HG02840 (cell line): ENCODE measurements at regions not wholly inside any gene's neighbourhood (a gene's known extent, or its start where the extent isn't known, plus 50 kb on each side); places are given as distances from the start of the nearest gene placed in this dataset.

Source experiments
- ATAC-seq: cut with Tn5 transposase; IDR thresholded peaks from one replicate; pipeline ENCODE4 v1.9.1; 2021; ENCODE audit warnings: mild to moderate bottlenecking, moderate library complexity, moderate number of reproducible peaks; ENCODE audit not compliant: unreplicated experiment, low FRiP score

GRCh38 chr5:126365446-126366198, 57.6 kb upstream of the GRAMD2B start:
- ATAC-seq, result no peak

GRCh38 chr5:126366199-126366560, 57.0 kb upstream of the GRAMD2B start:
- no peak for ATAC-seq

GRCh38 chr5:126368239-126368812, 54.9 kb upstream of the GRAMD2B start:
- ATAC-seq, result no peak

GRCh38 chr5:126369083-126369482, 54.1 kb upstream of the GRAMD2B start:
- no peak for ATAC-seq

- no peak for ATAC-seq
Observed at GRCh38 chr5:126369995-126370731, 53.0 kb upstream of the GRAMD2B start.

GRCh38 chr5:126370796-126371718, 52.2 kb upstream of the GRAMD2B start:
- no peak for ATAC-seq

- no peak for ATAC-seq
Observed at GRCh38 chr5:126373375-126374108, 49.7 kb upstream of the GRAMD2B start.
